PC-9 (cell line): ENCODE measurements at regions not wholly inside any gene's neighbourhood (a gene's known extent, or its start where the extent isn't known, plus 50 kb on each side); places are given as distances from the start of the nearest gene placed in this dataset.

Source experiments
- BruUV-seq: library from RNA; stranded (reverse); fragments of 400-500 nt; replicated peaks from 2 replicates; lab custom pipeline; 2021; lab: Mats Ljungman, UMichigan
- CTCF ChIA-PET: fragments of 300-600 bp; sonication (Branson Sonifier 250); formaldehyde crosslinking; loops from one replicate; lab custom pipeline; 2022; ENCODE audit warnings: antibody characterized with exemption; lab: Charles Lee
- POLR2A ChIA-PET: fragments of 300-600 bp; sonication (Branson Sonifier 250); formaldehyde crosslinking; loops from one replicate; lab custom pipeline; 2022; ENCODE audit warnings: antibody characterized with exemption; ENCODE audit not compliant: unreplicated experiment; lab: Charles Lee
- DNase-seq, 2 experiments: peaks; one replicate each; pipeline versions ENCODE4 v3.0.0 to v3.0.0-alpha.2; 2015 to 2022; ENCODE audit warnings: mixed read lengths in 1 of 2
- H2AFZ ChIP-seq: fragments of 200-600 bp; sonication (generic); 2 replicates; pipeline ENCODE4 v1.8.1; 2017; ENCODE audit warnings: antibody characterized with exemption
- H3F3A ChIP-seq: fragments of 200-600 bp; sonication (generic); 2 replicates; pipeline ENCODE4 v1.8.1; 2017; ENCODE audit warnings: antibody characterized with exemption, mild to moderate bottlenecking, low read depth; ENCODE audit not compliant: insufficient read depth
- H3K27ac ChIP-seq: fragments of 200-600 bp; sonication (generic); 2 replicates; pipeline ENCODE4 v1.6.1; 2016; ENCODE audit warnings: mixed run types
- H3K27me3 ChIP-seq: fragments of 200-600 bp; sonication (generic); 2 replicates; pipeline ENCODE4 v1.6.1; 2016; ENCODE audit warnings: low read depth, mixed run types; ENCODE audit not compliant: insufficient read depth
- H3K36me3 ChIP-seq: fragments of 200-600 bp; sonication (generic); 2 replicates; pipeline ENCODE4 v1.6.1; 2016; ENCODE audit warnings: low read depth, mixed run types
- H3K4me1 ChIP-seq: fragments of 200-600 bp; sonication (generic); replicated peaks from 2 replicates; pipeline ENCODE4 v1.6.1; 2016; ENCODE audit warnings: mixed run types; ENCODE audit not compliant: insufficient read depth
- H3K4me2 ChIP-seq: fragments of 200-600 bp; sonication (generic); 2 replicates; pipeline ENCODE4 v1.6.1; 2017; ENCODE audit warnings: mixed run types
- H3K4me3 ChIP-seq: fragments of 200-600 bp; sonication (generic); 2 replicates; pipeline ENCODE4 v1.6.1; 2016; ENCODE audit warnings: mixed run types
- H3K79me2 ChIP-seq: fragments of 200-600 bp; sonication (generic); 2 replicates; pipeline ENCODE4 v1.6.1; 2017; ENCODE audit warnings: low read depth, mixed run types
- H3K9me2 ChIP-seq: fragments of 200-600 bp; sonication (generic); 2 replicates; pipeline ENCODE4 v1.8.1; 2017; ENCODE audit warnings: mild to moderate bottlenecking; ENCODE audit not compliant: insufficient read depth
- H3K9me3 ChIP-seq: fragments of 200-600 bp; sonication (generic); 2 replicates; pipeline ENCODE4 v1.8.1; 2016; ENCODE audit warnings: low read depth; ENCODE audit not compliant: insufficient read depth
- H4K20me1 ChIP-seq: fragments of 200-600 bp; sonication (generic); 2 replicates; pipeline ENCODE4 v1.8.1; 2017; ENCODE audit not compliant: insufficient read depth
- CTCF ChIP-seq: fragments of 200-600 bp; sonication (generic); conservative IDR thresholded peaks from 2 replicates; pipeline ENCODE4 v1.6.1; 2017; ENCODE audit warnings: mixed run types, antibody characterized with exemption, mild to moderate bottlenecking, moderate library complexity
- EZH2 ChIP-seq: fragments of 200-600 bp; sonication (generic); IDR thresholded peaks from 2 replicates; pipeline ENCODE4 v1.8.0; 2017; ENCODE audit warnings: antibody characterized with exemption, low read depth
- intact Hi-C: fragments of 100-400 bp; cut with micrococcal nuclease; formaldehyde crosslinking; loops from one replicate; pipeline ENCODE4 v1.10.0; 2022; ENCODE audit not compliant: unreplicated experiment

DNA sequence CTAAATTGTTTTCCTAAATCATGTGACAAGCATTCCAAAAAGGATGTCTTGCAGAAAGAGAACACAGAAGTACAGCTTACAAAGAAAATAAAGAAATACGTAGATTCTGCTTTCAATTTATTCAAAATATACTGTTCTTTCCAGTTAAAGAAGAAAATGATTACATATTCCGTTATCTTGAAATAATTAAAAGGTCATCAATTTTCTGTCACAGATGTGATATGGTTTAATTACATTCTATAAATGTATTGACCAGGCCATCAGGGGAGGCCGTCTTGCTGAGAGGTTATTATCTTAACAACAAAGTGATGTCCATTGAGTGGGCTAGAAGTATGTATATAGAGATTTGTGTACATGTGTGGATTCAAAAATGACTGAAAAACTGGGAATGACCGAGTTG lies 432.9 kb downstream of the SETD4 start:
- Histone ChIP-seq H3K36me3 (no peaks in the 10 kb centered on the region), H4K20me1 (no peaks in the 10 kb centered on the region), H3K4me1 (no peaks in the 10 kb centered on the region), H2AFZ (no peak overlapping the region), H3K4me3 (no peak overlapping the region), H3K27ac (no peak overlapping the region), H3K4me2 (no peak overlapping the region), H3K9me2 (no peaks in the 10 kb centered on the region), H3F3A (no peaks in the 10 kb centered on the region), H3K27me3 (no peaks in the 10 kb centered on the region), H3K79me2 (no peaks in the 10 kb centered on the region), H3K9me3 (no peaks in the 10 kb centered on the region)
- no peak for DNase-seq
- POLR2A ChIA-PET, result no interaction called here
- CTCF ChIA-PET, result no interaction called here
- no TSS peak for BruUV-seq
- TF ChIP-seq CTCF (no peak), EZH2 (no peak)
- intact Hi-C loops, result no loop called here

- Histone ChIP-seq H3K27ac (no peak overlapping the region), H3K9me3 (no peaks in the 10 kb centered on the region), H3K4me2 (no peak overlapping the region), H3K4me3 (no peak overlapping the region), H3K4me1 (no peaks in the 10 kb centered on the region), H4K20me1 (no peaks in the 10 kb centered on the region), H3K79me2 (no peaks in the 10 kb centered on the region), H3K27me3 (no peaks in the 10 kb centered on the region), H3K9me2 (no peaks in the 10 kb centered on the region), H2AFZ (no peak overlapping the region), H3F3A (no peaks in the 10 kb centered on the region), H3K36me3 (no peaks in the 10 kb centered on the region)
- BruUV-seq, result no TSS peak
- TF ChIP-seq EZH2, result no peak
- TF ChIP-seq CTCF, result no peak
- no peak for DNase-seq
- ChIA-PET CTCF (no interaction called here), POLR2A (no interaction called here)
- intact Hi-C loops, result no loop called here
These were observed 434.8 kb downstream of the SETD4 start for GRCh38 chr21:35625576-35625975.

GRCh38 chr21:35624901-35625300 lies 435.4 kb downstream of the SETD4 start:
- ChIA-PET POLR2A (no interaction called here), CTCF (no interaction called here)
- Histone ChIP-seq H3K27me3 (no peaks in the 10 kb centered on the region), H3K4me1 (no peaks in the 10 kb centered on the region), H4K20me1 (no peaks in the 10 kb centered on the region), H3F3A (no peaks in the 10 kb centered on the region), H3K36me3 (no peaks in the 10 kb centered on the region), H3K4me3 (no peak overlapping the region), H3K27ac (no peak overlapping the region), H3K9me2 (no peaks in the 10 kb centered on the region), H3K4me2 (no peak overlapping the region), H2AFZ (no peak overlapping the region), H3K9me3 (no peaks in the 10 kb centered on the region), H3K79me2 (no peaks in the 10 kb centered on the region)
- intact Hi-C loops, result no loop called here
- TF ChIP-seq EZH2 (no peak), CTCF (no peak)
- no peak for DNase-seq
- BruUV-seq, result no TSS peak
